ENCODE measurements at regions not wholly inside any gene's neighbourhood (a gene's known extent, or its start where the extent isn't known, plus 50 kb on each side); places are given as distances from the start of the nearest gene placed in this dataset.
"Not testable (repeated sequence)": the region's sequence is repeated elsewhere in the genome, so short reads cannot be mapped to it uniquely, and the experiment has no call there.

GRCh38 chr5:21398511-21398910 lies 1410.5 kb upstream of the CDH18 start:
- DNase-seq (ENCODE audit: extremely low spot score, insufficient read length, low read depth) (no peak), FAIRE-seq (no peak)

GRCh38 chr5:21397693-21398092 lies 1409.7 kb upstream of the CDH18 start:
- FAIRE-seq (no peak), DNase-seq (ENCODE audit: extremely low spot score, insufficient read length, low read depth) (no peak)

GRCh38 chr5:21391506-21391905 lies 1403.5 kb upstream of the CDH18 start:
- no peak for DNase-seq (ENCODE audit: extremely low spot score, insufficient read length, low read depth)
- FAIRE-seq: no peak

GRCh38 chr5:21360754-21361153 lies 1372.8 kb upstream of the CDH18 start:
- FAIRE-seq; DNase-seq (ENCODE audit: extremely low spot score, insufficient read length, low read depth): not testable (repeated sequence)

GRCh38 chr5:21341948-21342261 lies 1353.9 kb upstream of the CDH18 start:
- not testable (repeated sequence) for FAIRE-seq; DNase-seq (ENCODE audit: extremely low spot score, insufficient read length, low read depth)

GRCh38 chr5:21341203-21341947 lies 1353.4 kb upstream of the CDH18 start:
- FAIRE-seq; DNase-seq (ENCODE audit: extremely low spot score, insufficient read length, low read depth): not testable (repeated sequence)

- FAIRE-seq; DNase-seq (ENCODE audit: extremely low spot score, insufficient read length, low read depth): not testable (repeated sequence)
Observed at GRCh38 chr5:21340233-21340632, 1352.2 kb upstream of the CDH18 start.

GRCh38 chr5:21336478-21336877 lies 1348.5 kb upstream of the CDH18 start:
- not testable (repeated sequence) for DNase-seq (ENCODE audit: extremely low spot score, insufficient read length, low read depth); FAIRE-seq

- DNase-seq (ENCODE audit: extremely low spot score, insufficient read length, low read depth); FAIRE-seq: not testable (repeated sequence)
Observed at GRCh38 chr5:21315376-21315775, 1327.4 kb upstream of the CDH18 start.

- DNase-seq (ENCODE audit: extremely low spot score, insufficient read length, low read depth); FAIRE-seq: not testable (repeated sequence)
Observed at GRCh38 chr5:21301205-21301604, 1313.2 kb upstream of the CDH18 start.

- not testable (repeated sequence) for DNase-seq (ENCODE audit: extremely low spot score, insufficient read length, low read depth); FAIRE-seq
Observed at GRCh38 chr5:21274361-21274760, 1286.4 kb upstream of the CDH18 start.

- DNase-seq (ENCODE audit: extremely low spot score, insufficient read length, low read depth) (no peak), FAIRE-seq (no peak)
Observed at GRCh38 chr5:21263361-21263760, 1275.4 kb upstream of the CDH18 start.

GRCh38 chr5:21254161-21254560 lies 1266.2 kb upstream of the CDH18 start:
- FAIRE-seq (no peak), DNase-seq (ENCODE audit: extremely low spot score, insufficient read length, low read depth) (no peak)

- DNase-seq (ENCODE audit: extremely low spot score, insufficient read length, low read depth) (no peak), FAIRE-seq (no peak)
Observed at GRCh38 chr5:21244982-21245381, 1257.0 kb upstream of the CDH18 start.

- no peak for DNase-seq (ENCODE audit: extremely low spot score, insufficient read length, low read depth)
- FAIRE-seq: no peak
Observed at GRCh38 chr5:21238786-21239185, 1250.8 kb upstream of the CDH18 start.

- DNase-seq (ENCODE audit: extremely low spot score, insufficient read length, low read depth): no peak
- FAIRE-seq: no peak
Observed at GRCh38 chr5:21237461-21237860, 1249.5 kb upstream of the CDH18 start.

- DNase-seq (ENCODE audit: extremely low spot score, insufficient read length, low read depth): no peak
Observed at GRCh38 chr5:21236971-21237427, 1249.0 kb upstream of the CDH18 start.

GRCh38 chr5:21236104-21236503 lies 1248.1 kb upstream of the CDH18 start:
- FAIRE-seq: no peak
- DNase-seq (ENCODE audit: extremely low spot score, insufficient read length, low read depth): no peak

More at GRCh38 chr5:21236971-21237427, 1249.0 kb upstream of the CDH18 start:
- FAIRE-seq: no peak

- DNase-seq (ENCODE audit: extremely low spot score, insufficient read length, low read depth): no peak
- FAIRE-seq: no peak
Observed at GRCh38 chr5:21225223-21226064, 1237.4 kb upstream of the CDH18 start.

- DNase-seq (ENCODE audit: extremely low spot score, insufficient read length, low read depth) (no peak), FAIRE-seq (no peak)
Observed at GRCh38 chr5:21221616-21222015, 1233.6 kb upstream of the CDH18 start.

- DNase-seq (ENCODE audit: extremely low spot score, insufficient read length, low read depth): no peak
- no peak for FAIRE-seq
Observed at GRCh38 chr5:21219966-21220365, 1232.0 kb upstream of the CDH18 start.
